ENCODE measurements at regions not wholly inside any gene's neighbourhood (a gene's known extent, or its start where the extent isn't known, plus 50 kb on each side); places are given as distances from the start of the nearest gene placed in this dataset.
"Not testable (repeated sequence)": the region's sequence is repeated elsewhere in the genome, so short reads cannot be mapped to it uniquely, and the experiment has no call there.

- DNase-seq = no peak
Measured at GRCh38 chr3:104175696-104176095, 1191.0 kb upstream of the ALCAM start.

DNA sequence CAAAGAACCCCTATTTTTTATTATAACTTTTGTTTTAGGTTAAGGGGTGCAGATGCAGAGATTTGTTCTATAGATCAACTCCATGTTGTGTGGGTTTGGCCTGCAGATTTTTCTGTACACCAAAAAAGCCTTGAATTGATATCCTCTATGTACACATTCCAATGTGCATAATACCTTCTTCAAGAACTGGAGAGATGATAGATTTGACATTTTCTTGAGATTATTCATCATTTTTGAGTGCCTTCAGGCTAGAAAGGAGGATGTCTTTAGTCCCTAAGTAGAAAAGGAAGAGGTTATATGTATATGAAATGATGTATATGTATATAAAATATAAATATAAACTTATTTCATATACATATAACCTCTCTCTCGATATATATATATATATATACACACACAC, 1190.0 kb upstream of the ALCAM start:
- DNase-seq = peak; percentile 4

GRCh38 chr3:104178680-104179079, 1188.0 kb upstream of the ALCAM start:
- no peak for DNase-seq

- DNase-seq = peak; percentile 27
Measured at GRCh38 chr3:104180906-104181305, 1185.8 kb upstream of the ALCAM start.

DNA sequence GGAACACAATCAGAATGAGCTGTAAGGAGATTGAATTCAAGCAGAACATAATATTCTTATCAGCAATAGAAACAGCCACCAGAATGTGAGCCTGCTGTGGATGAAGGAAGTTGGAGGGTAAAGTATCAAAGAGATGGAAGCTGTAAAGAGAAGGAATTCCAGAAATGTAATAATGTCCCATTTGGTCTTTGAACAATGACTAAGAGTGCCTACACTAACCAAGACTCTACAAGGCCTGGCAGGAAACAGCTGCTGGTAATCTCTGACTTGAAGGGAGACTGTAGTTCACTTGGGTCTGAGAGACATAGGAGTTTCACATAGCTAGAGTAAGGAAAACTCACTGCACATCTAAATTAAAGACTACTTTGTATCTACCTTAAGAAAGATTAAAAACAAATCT, 1176.0 kb upstream of the ALCAM start:
- DNase-seq = peak; percentile 14

DNA sequence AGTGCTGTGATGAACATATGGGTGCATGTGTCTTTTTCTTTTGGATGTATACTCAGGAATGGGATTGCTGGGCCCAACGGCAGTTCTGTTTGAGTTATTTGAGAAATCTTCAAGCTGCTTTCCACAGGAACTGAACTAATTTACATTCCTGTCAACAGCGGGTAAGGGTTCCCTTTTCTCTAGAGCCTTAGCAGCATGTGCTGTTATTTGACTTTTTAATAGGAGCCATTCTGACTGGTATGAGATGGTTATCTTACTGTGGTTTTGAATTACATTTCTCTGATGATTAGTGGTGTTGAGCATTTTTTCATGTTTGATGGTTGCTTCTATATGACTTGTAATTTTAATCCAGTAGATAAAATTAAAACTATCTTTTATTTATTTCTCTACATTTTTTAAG, 1168.6 kb upstream of the ALCAM start:
- DNase-seq = peak; percentile 74

DNA sequence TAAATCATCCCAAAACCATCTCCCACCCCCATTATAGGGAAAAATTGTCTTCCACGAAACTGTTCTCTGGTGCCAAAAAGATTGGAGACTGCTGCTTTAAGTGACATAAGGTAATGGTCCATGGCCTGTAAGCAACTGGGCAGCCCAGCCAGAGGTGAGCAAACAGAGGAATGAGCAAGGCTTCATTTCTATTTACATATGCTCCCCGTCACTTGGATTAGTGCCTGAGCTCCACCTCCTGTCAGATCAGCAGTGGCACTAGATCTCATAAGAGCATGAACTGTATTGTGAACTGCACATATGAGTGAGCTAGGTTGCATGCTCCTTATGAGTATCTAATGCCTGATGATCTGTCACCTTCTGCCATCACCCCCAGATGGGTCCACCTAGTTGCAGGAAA, 1159.8 kb upstream of the ALCAM start:
- DNase-seq = no peak

- DNase-seq = no peak
Measured at GRCh38 chr3:104214277-104214676, 1152.4 kb upstream of the ALCAM start.

DNA sequence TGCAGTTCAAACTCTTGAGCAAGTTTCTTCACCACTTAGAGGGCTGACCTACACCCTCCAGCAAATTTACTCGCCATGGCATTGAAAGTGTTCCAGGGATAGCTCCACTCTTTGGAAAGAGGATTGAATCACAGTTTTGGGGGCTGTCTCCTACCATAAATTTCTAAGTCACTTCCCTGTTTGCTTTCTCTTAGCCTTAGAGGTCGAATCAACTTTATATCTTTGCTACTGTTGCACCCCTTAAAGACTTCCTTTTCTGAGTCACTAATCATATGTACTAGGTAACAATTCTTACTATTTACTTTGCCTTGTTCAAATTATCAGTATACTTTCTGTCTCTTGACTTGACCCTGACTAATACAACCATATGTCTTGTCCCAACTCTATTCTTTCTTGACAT, 1151.8 kb upstream of the ALCAM start:
- DNase-seq = no peak

DNA sequence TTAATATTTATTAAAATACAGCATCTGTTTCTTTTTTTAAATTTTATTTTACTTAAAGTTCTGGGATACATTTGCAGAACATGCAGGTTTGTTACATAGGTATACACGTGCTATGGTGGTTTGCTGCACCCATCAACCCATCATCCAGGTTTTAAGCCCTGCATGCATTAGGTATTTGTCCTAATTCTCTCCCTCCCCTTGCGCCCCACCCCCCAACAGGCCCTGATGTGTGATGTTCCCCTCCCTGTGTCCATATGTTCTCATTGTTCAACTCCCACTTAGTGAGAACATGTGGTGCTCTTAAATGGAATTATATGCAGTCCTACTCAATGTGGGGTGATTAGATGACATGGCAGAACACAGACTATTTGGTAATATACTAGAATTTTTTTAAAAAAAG, 1147.7 kb upstream of the ALCAM start:
- DNase-seq = not testable (repeated sequence)

DNA sequence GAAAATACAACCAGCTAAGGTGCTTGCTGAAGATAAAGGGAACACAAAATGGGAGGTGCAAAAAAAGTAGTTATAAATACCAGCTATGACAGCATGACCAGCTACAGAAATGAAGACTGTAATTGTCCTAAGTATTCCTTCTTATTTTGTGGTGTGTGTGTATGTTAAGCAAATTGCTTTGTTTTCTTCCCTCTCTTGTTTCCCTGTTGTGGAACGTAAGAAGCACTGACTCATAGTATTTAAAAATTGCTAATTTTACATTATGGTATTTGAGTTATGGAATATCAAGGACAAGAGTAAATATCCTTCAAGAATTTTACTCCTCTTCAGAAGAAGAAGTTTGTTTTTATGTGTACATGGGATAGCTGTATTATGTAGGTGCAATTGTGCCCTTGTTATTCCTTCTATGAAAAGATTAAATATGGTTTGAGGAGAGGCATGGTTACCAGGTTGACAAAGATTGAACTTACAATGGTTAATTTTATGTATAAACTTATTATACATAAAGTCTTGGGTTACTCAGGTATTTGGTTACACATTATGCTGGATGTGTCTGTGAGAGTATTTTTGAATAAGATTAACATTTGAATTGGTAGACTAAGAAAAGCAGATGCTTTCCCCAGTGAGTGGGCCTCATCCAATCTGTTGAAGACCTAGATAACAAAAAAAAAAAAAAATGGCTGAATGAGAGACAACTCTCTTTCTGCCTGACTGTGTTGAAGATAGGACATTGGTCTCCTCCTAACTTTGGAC, 1132.1 kb upstream of the ALCAM start:
- DNase-seq = no peak

- DNase-seq = peak; percentile 75
Measured at GRCh38 chr3:104244680-104245220, 1122.0 kb upstream of the ALCAM start.

DNA sequence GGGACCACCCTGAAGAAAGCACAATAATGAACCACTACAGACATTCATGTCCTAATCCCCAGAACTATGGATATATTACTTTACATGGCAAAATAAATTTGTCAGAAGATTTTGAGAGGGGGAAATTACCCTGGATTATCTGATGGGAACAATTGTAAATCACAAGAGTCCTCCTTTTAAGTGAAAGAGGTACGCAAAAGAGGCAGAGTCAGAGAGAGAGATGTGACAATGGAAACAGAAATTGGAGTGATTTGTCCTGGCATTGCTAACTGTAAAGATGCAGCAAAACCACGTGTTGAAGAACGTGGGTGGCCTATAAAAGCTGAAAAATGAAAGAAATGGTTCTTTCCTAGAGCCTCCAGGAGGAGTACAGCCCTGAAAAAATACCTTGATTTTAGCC, 1121.4 kb upstream of the ALCAM start:
- no peak for DNase-seq

GRCh38 chr3:104245981-104246380, 1120.7 kb upstream of the ALCAM start:
- no peak for DNase-seq

GRCh38 chr3:104257486-104257885, 1109.2 kb upstream of the ALCAM start:
- DNase-seq = no peak

DNA sequence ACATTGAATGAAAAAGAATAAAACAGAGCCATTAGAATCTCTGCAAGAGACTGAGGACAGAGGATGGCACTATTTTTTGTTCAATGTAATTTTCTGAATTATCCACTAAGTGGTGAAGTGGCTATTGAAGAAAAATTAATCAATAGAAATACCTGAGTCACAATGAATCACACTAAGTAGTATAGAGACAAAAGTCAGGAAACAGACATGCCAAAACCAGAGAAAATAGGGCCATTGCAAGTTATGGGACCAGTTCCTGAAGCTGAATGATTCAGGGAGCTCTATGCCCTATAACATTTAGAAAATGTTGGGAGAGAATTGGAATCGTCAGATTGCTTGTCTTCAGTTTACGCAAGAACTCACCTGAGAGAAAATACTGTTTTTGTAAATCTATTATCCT, 1103.2 kb upstream of the ALCAM start:
- DNase-seq = no peak

DNA sequence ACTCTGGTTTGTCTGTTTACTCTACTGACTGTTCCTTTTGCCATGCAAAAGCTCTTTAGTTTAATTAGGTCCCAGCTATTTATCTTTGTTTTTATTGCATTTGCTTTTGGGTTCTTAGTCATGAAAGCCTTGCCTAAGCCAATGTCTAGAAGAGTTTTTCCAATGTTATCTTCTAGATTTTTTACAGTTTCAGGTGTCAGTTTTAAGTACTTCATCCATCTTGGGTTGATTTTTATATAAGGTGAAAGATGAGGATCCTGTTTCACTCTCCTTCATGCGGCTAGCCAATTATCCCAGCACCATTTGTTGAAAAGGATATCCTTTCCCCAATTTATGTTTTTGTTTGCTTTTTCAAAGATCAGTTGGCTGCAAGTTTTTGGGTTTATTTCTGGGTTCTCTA, 1100.5 kb upstream of the ALCAM start:
- not testable (repeated sequence) for DNase-seq

- DNase-seq = no peak
Measured at GRCh38 chr3:104269771-104270170, 1096.9 kb upstream of the ALCAM start.

- DNase-seq = peak; percentile 55
Measured at GRCh38 chr3:104273046-104273649, 1093.6 kb upstream of the ALCAM start.

GRCh38 chr3:104275199-104275598, 1091.5 kb upstream of the ALCAM start:
- no peak for DNase-seq

- DNase-seq = peak; percentile 56
Measured at GRCh38 chr3:104279617-104280016, 1087.1 kb upstream of the ALCAM start.

DNA sequence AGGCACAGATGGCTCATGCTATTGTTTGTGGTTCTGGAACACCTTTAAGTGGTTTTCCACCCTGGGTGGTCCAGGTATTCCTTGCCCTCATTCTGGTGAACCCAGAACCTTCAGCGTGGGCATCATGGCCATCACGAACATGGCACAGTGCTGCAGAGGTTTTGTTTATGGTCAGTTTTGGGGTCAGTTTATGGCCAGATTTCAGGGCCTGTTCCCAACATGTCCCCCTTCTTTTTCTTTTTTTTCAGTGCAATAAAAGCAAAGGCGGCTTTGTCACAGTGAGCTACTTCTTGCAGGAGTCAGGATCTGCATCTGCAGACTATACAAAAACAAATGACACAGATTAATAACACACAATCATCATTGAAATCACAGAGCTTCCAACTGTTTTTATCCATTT, 1085.0 kb upstream of the ALCAM start:
- no peak for DNase-seq

DNA sequence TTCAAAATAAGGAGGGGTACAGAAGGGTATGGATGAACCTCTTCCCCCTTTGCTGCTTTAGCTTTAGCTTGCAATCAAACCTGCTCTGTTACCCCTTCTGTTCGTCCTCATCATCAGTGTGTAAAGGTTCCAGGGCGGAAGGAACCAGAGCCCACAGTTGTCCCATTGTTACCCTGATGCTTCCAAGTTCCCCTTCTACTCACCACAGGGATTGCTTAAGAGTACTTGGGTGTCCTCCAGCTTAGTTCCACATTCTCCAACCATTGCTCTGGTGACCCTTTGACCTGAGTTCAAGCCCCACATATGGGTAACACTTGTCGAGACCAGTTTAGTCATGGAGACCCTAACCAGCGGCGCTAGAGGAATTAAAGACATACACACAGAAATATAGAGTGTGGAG, 1080.1 kb upstream of the ALCAM start:
- DNase-seq = no peak

DNA sequence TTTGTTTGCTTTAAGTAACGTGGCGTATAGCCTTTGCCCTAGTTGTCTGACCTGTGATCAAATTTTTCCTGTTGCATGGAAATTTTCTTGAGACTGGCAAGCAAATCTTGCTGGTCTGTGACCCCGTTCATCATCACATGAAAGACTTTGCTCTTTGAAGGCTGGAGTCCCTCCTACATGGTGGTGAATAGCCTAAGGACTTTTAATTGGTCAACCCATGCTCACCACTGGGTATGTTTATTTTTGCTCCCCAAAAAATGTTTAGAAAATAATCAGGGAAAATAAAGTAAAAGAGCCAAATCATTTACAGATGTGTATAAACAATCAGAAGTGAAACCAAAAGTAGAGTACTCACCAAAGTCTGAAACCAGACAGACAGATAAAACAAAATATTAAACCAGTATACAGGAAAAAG, 1075.3 kb upstream of the ALCAM start:
- no peak for DNase-seq

DNA sequence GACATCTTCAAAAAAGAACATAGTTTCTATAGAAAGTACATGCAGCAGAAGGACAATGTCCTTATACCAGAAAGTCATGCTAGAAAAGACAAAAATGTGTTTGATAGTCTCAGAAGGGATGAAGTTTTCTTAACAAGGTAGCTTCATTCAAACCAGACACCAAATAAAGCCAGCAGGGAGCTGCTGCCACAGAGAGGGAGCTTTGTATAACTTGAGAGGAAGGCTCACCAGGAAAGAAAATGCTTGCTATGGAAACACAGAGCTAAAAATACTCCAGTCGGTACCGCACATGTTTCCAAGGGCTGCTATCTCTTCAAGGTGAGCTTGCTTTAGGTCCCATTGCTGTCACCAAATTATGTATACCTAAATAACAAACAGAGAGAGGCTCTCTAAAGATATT, 1074.8 kb upstream of the ALCAM start:
- no peak for DNase-seq
